ENCODE measurements at regions not wholly inside any gene's neighbourhood (a gene's known extent, or its start where the extent isn't known, plus 50 kb on each side); places are given as distances from the start of the nearest gene placed in this dataset.

- no peak for TF ChIP-seq CTCF (IDR thresholded peaks at IDR 0.05)
- TF ChIP-seq POLR2AphosphoS5 (IDR thresholded peaks at IDR 0.05; ENCODE audit: insufficient read depth in 1 of 2, low read depth in 1 of 2), result no peak
- no peak for TF ChIP-seq POLR2A (IDR thresholded peaks at IDR 0.05)
These were observed 106.4 kb downstream of the ZNF486 start for GRCh38 chr19:20273376-20273775.
